ENCODE measurements at regions not wholly inside any gene's neighbourhood (a gene's known extent, or its start where the extent isn't known, plus 50 kb on each side); places are given as distances from the start of the nearest gene placed in this dataset.
A peak's percentile ranks its signal among the peaks of the same experiment; 100 is the strongest.
"Not testable (repeated sequence)": the region's sequence is repeated elsewhere in the genome, so short reads cannot be mapped to it uniquely, and the experiment has no call there.

DNA sequence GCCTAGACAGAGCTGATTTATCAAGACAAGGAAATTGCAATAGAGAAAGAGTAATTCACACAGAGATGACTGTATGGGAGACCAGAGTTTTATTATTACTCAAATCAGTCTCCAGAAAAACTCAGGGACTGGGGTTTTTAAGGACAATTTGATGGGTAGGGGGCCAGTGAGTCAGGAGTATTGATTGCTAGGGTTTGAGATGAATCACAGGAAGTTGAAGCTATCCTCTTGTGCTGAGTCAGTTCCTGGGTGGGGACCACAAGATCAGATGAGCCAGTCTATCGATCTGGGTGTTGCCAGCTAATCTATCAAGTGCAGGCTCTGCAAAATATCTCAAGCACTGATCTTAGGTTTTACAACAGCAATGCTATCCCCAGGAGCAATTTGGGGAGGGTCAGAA, 87.4 kb upstream of the TGIF2LY start:
- H3K9me3 Mint-ChIP-seq; H3K27ac Mint-ChIP-seq; H3K36me3 Mint-ChIP-seq (ENCODE audit: low read depth); DNase-seq (ENCODE audit: low spot score); H3K4me1 Mint-ChIP-seq (ENCODE audit: low read depth); H3K4me3 Mint-ChIP-seq; H3K27me3 Mint-ChIP-seq (ENCODE audit: insufficient read depth); intact Hi-C loops (cut with micrococcal nuclease): not testable (repeated sequence)

DNA sequence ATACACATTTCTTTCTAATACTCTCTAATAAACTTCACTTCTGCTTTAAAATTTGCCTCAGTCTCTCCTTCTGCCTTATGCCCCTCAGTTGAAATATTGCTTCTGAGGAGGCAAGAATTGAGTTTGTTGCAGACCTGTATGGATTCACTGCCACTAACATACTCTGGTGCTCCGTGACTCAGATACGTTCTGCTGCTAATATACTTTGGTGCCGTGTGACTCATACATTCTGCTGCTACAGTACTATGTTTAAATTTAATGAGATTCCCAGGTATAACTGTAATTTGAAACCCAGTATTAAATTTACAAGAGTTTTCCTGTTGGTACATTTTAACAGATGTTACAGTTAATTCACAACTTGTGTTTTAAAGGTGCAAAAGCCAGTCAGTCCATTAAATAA, 84.3 kb upstream of the TGIF2LY start:
- H3K27ac Mint-ChIP-seq; H3K9me3 Mint-ChIP-seq; H3K36me3 Mint-ChIP-seq (ENCODE audit: low read depth); intact Hi-C loops (cut with micrococcal nuclease); H3K4me1 Mint-ChIP-seq (ENCODE audit: low read depth); DNase-seq (ENCODE audit: low spot score); H3K4me3 Mint-ChIP-seq; H3K27me3 Mint-ChIP-seq (ENCODE audit: insufficient read depth): not testable (repeated sequence)

DNA sequence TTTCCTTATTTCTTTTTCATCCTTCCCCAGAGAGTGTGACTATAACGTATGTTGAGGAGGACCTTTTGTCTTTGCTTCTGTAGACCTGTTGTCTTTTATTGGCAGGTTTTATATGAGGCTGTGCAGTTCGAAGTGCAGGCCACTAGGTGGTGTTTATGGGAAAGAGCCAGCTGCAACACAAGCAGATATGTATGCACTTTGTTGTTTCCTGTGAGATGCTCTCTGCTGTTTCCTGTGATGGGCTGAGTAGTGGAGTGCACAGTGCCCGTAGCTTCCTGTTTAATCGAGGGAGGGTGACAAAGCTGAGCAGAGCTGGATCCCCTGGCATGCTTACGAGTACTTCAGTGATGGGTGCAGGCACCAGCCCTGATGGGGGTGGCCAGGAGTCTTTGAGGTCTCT, 51.8 kb upstream of the TGIF2LY start:
- H3K4me1 Mint-ChIP-seq (ENCODE audit: low read depth); intact Hi-C loops (cut with micrococcal nuclease); H3K9me3 Mint-ChIP-seq; H3K27me3 Mint-ChIP-seq (ENCODE audit: insufficient read depth); H3K36me3 Mint-ChIP-seq (ENCODE audit: low read depth); H3K4me3 Mint-ChIP-seq; H3K27ac Mint-ChIP-seq: not testable (repeated sequence)
- DNase-seq (ENCODE audit: low spot score), result peak; percentile 2

Measured in activated T-helper 1 cell treated with anti-CD3 and anti-CD28 coated beads, Interleukin-12 subunit alpha, Interleukin-12 subunit beta, Interleukin-2, Interleukin-4 antibody, amounts not matched to agents 30 ng/mL and 10 ng/mL and 1 ng/mL, durations not matched to agents 14 hours and 24 hours and 36 hours (primary cell).